Large intestine (tissue), 3 donors: ENCODE measurements at regions not wholly inside any gene's neighbourhood (a gene's known extent, or its start where the extent isn't known, plus 50 kb on each side); places are given as distances from the start of the nearest gene placed in this dataset.
"Not testable (repeated sequence)": the region's sequence is repeated elsewhere in the genome, so short reads cannot be mapped to it uniquely, and the experiment has no call there.

Experiments
- DNase-seq, 2 donors: peaks; one replicate each; pipeline versions ENCODE4 v3.0.0 to v3.0.0-alpha.2; 2013
- H3K27ac ChIP-seq: one replicate; pipeline ENCODE4 v1.5.1; 2013; ENCODE audit warnings: low read length
- H3K27me3 ChIP-seq: 2 replicates; pipeline ENCODE4 v1.6.1; 2013; ENCODE audit warnings: low read length; ENCODE audit not compliant: control insufficient read depth, insufficient read depth
- H3K36me3 ChIP-seq: 2 replicates; pipeline ENCODE4 v1.6.1; 2013; ENCODE audit warnings: low read length; ENCODE audit not compliant: control insufficient read depth, insufficient read depth
- H3K4me1 ChIP-seq: one replicate; pipeline ENCODE4 v1.6.1; 2013; ENCODE audit warnings: low read length; ENCODE audit not compliant: control insufficient read depth, insufficient read depth
- H3K4me3 ChIP-seq: one replicate; pipeline ENCODE4 v1.5.1; 2013; ENCODE audit warnings: low read length
- H3K9me3 ChIP-seq: one replicate; pipeline ENCODE4 v1.6.1; 2013; ENCODE audit warnings: mild to moderate bottlenecking, low read depth, low read length, moderate library complexity; ENCODE audit not compliant: control insufficient read depth
- WGBS: methylation state at CpG from one replicate; pipeline ENCODE4 v1.1.5; 2013; ENCODE audit warnings: low lambda C conversion rate; ENCODE audit not compliant: insufficient coverage; 5-methylcytosine and 5-hydroxymethylcytosine counted together

GRCh38 chr1:148679050-148679786, 69.4 kb upstream of the NUDT4B start:
- WGBS: no CpG with 5 or more reads among the region's 77 CpGs
- DNase-seq: peak in 1 of 2 donors; percentile 80
- not testable (repeated sequence) for H3K27ac ChIP-seq

GRCh38 chr1:148679787-148680326, 68.7 kb upstream of the NUDT4B start:
- not testable (repeated sequence) for H3K4me1 ChIP-seq, DNase-seq, H3K27me3 ChIP-seq, H3K9me3 ChIP-seq, H3K27ac ChIP-seq, H3K36me3 ChIP-seq, H3K4me3 ChIP-seq
- WGBS: no CpG with 5 or more reads among the region's 37 CpGs

More at GRCh38 chr1:148679050-148679786, 69.4 kb upstream of the NUDT4B start:
- H3K4me1 ChIP-seq, H3K4me3 ChIP-seq, H3K36me3 ChIP-seq, H3K27me3 ChIP-seq, H3K9me3 ChIP-seq: not testable (repeated sequence)

- H3K27me3 ChIP-seq, H3K9me3 ChIP-seq, DNase-seq, H3K4me3 ChIP-seq, H3K4me1 ChIP-seq, H3K36me3 ChIP-seq, H3K27ac ChIP-seq: not testable (repeated sequence)
- WGBS: no CpG with 5 or more reads among the region's 4 CpGs
These were observed 61.8 kb upstream of the NUDT4B start for GRCh38 chr1:148686735-148687134.

- not testable (repeated sequence) for H3K9me3 ChIP-seq, H3K4me1 ChIP-seq, H3K27me3 ChIP-seq, H3K4me3 ChIP-seq, H3K27ac ChIP-seq, DNase-seq, H3K36me3 ChIP-seq
- no CpG with 5 or more reads among the region's 2 CpGs for WGBS
These were observed 61.2 kb upstream of the NUDT4B start for GRCh38 chr1:148687376-148687775.
